GM12878 (cell line): ENCODE measurements at regions not wholly inside any gene's neighbourhood (a gene's known extent, or its start where the extent isn't known, plus 50 kb on each side); places are given as distances from the start of the nearest gene placed in this dataset.

Experiments used
- ATAC-seq: fragments of 200-7000 bp; cut with Tn5 transposase; 3 replicates; pipeline ENCODE4 v1.9.1; 2020; ENCODE audit warnings: mild to moderate bottlenecking, moderate library complexity
- BruUV-seq: library from RNA; stranded (reverse); fragments of 400-500 nt; replicated peaks from 2 replicates; lab custom pipeline; 2021; lab: Mats Ljungman, UMichigan
- CTCF ChIA-PET: fragments of 300-600 bp; sonication (Branson Sonifier 250); formaldehyde crosslinking; extraction: SDS; loops from one replicate; lab custom pipeline; 2021; ENCODE audit warnings: inconsistent platforms; lab: Yijun Ruan, JAX
- POLR2A ChIA-PET: fragments of 350-600 bp; formaldehyde crosslinking; extraction: SDS; loops from one replicate; lab custom pipeline; 2021; ENCODE audit warnings: inconsistent platforms; lab: Charles Lee
- RAD21 ChIA-PET: fragments of 300-600 bp; sonication (Branson Sonifier 250); formaldehyde crosslinking; loops from one replicate; lab custom pipeline; 2023; ENCODE audit warnings: antibody characterized with exemption; ENCODE audit not compliant: unreplicated experiment; lab: Charles Lee
- SMC1A ChIA-PET: fragments of 300-600 bp; sonication (Branson Sonifier 250); formaldehyde crosslinking; loops from one replicate; lab custom pipeline; 2023; ENCODE audit not compliant: unreplicated experiment, uncharacterized antibody; lab: Charles Lee
- DNase-seq: peaks from one replicate; pipeline ENCODE4 v3.0.0-alpha.2; 2011; ENCODE audit warnings: low read depth, low spot score
- FAIRE-seq: peaks from 3 replicates; lab custom pipeline; 2011; peaks lifted over from hg19 to GRCh38; lab: Jason Lieb, UNC
- H2AFZ ChIP-seq: 2 replicates; pipeline ENCODE4 v1.6.0; 2011; ENCODE audit warnings: low read depth, low read length, control low read depth; ENCODE audit not compliant: control insufficient read depth
- H3K27ac ChIP-seq: 2 replicates; pipeline ENCODE4 v1.5.1; 2011; ENCODE audit warnings: control low read depth; ENCODE audit not compliant: control insufficient read depth, insufficient read depth
- H3K27me3 ChIP-seq, 2 experiments: replicated peaks in 1 of 2; 2 replicates each; pipeline versions ENCODE4 v1.6.0 to v1.6.1; 2011; ENCODE audit warnings: low read length in 1 of 2; ENCODE audit not compliant: control insufficient read depth in 2 of 2, insufficient read depth in 2 of 2
- H3K36me3 ChIP-seq, 2 experiments: 2 replicates each; pipeline ENCODE4 v1.5.1; 2011; ENCODE audit warnings: low read length in 1 of 2; ENCODE audit not compliant: control insufficient read depth in 2 of 2, insufficient read depth in 2 of 2
- H3K4me1 ChIP-seq: 2 replicates; pipeline ENCODE4 v1.6.1; 2011; ENCODE audit warnings: mild to moderate bottlenecking, low read length, moderate library complexity, mixed read lengths; ENCODE audit not compliant: control insufficient read depth, insufficient read depth
- H3K4me2 ChIP-seq: 2 replicates; pipeline ENCODE4 v1.6.0; 2011; ENCODE audit warnings: control low read depth; ENCODE audit not compliant: control insufficient read depth, insufficient read depth
- H3K4me3 ChIP-seq: fragments of 200-600 bp; sonication (generic); 2 replicates; pipeline ENCODE4 v1.5.1; 2016
- H3K79me2 ChIP-seq: 2 replicates; pipeline ENCODE4 v1.6.0; 2011; ENCODE audit warnings: low read length; ENCODE audit not compliant: control insufficient read depth, insufficient read depth
- H3K9ac ChIP-seq: 2 replicates; pipeline ENCODE4 v1.8.0; 2011; ENCODE audit warnings: low read length, control low read depth, mixed read lengths; ENCODE audit not compliant: control insufficient read depth, insufficient read depth
- H3K9me3 ChIP-seq: replicated peaks from 3 replicates; pipeline ENCODE4 v1.5.1; 2011; ENCODE audit warnings: mild to moderate bottlenecking, low read length; ENCODE audit not compliant: control insufficient read depth, insufficient read depth
- H4K20me1 ChIP-seq: 2 replicates; pipeline ENCODE4 v1.6.0; 2011; ENCODE audit not compliant: control insufficient read depth, insufficient read depth
- EED ChIP-seq: sonication (generic); IDR thresholded peaks from 2 replicates; pipeline ENCODE4 v1.6.1; 2016; ENCODE audit warnings: antibody characterized with exemption, low read depth
- EGR1 ChIP-seq, 2 experiments: IDR thresholded peaks; 1 replicate in 1 of 2; 2 replicates in 1 of 2; pipeline ENCODE4 v1.6.1; 2011 to 2012; ENCODE audit warnings: low read depth in 2 of 2, low read length in 2 of 2, borderline replicate concordance in 1 of 2, mild to moderate bottlenecking in 1 of 2, moderate library complexity in 1 of 2
- IKZF1 ChIP-seq: fragments of 450-650 bp; conservative IDR thresholded peaks from 2 replicates; pipeline ENCODE4 v1.6.1; 2017; ENCODE audit warnings: antibody characterized with exemption, mild to moderate bottlenecking
- JUNB ChIP-seq: IDR thresholded peaks from 2 replicates; pipeline ENCODE4 v1.6.1; 2016; ENCODE audit warnings: antibody characterized with exemption, mild to moderate bottlenecking
- MEF2A ChIP-seq: IDR thresholded peaks from 2 replicates; pipeline ENCODE4 v1.6.1; 2011; ENCODE audit warnings: low read depth, mild to moderate bottlenecking, low read length, moderate library complexity; ENCODE audit not compliant: insufficient read depth
- NFIC ChIP-seq: IDR thresholded peaks from 2 replicates; pipeline ENCODE4 v1.6.1; 2012; ENCODE audit warnings: low read depth, mild to moderate bottlenecking, inconsistent platforms, low read length, moderate library complexity
- POU2F2 ChIP-seq: IDR thresholded peaks from 3 replicates; pipeline ENCODE4 v1.6.1; 2011; ENCODE audit warnings: low read depth, mild to moderate bottlenecking, low read length, borderline replicate concordance
- RAD21 ChIP-seq: IDR thresholded peaks from 2 replicates; pipeline ENCODE4 v1.6.1; 2011; ENCODE audit warnings: mild to moderate bottlenecking, low read depth, low read length, moderate library complexity; ENCODE audit not compliant: insufficient read depth
- RUNX3 ChIP-seq: IDR thresholded peaks from 2 replicates; pipeline ENCODE4 v1.6.1; 2012; ENCODE audit warnings: low read length, inconsistent platforms
- TCF12 ChIP-seq: IDR thresholded peaks from 2 replicates; pipeline ENCODE4 v1.6.1; 2011; ENCODE audit warnings: low read depth, mild to moderate bottlenecking, low read length
- TCF3 ChIP-seq: IDR thresholded peaks from 2 replicates; pipeline ENCODE4 v1.6.1; 2012; ENCODE audit warnings: low read depth, mild to moderate bottlenecking, low read length, borderline replicate concordance; ENCODE audit not compliant: insufficient read depth
- WGBS: methylation state at CpG from one replicate; pipeline ENCODE4 v1.1.6; 2016; ENCODE audit warnings: low lambda C conversion rate; ENCODE audit not compliant: insufficient replicate concordance, insufficient coverage; ENCODE audit errors: missing lambda C conversion rate; 5-methylcytosine and 5-hydroxymethylcytosine counted together
- in situ Hi-C: fragments of 300-500 bp; cut with MboI; formaldehyde crosslinking; loops from 9 replicates; pipeline ENCODE4 v1.14.3; 2018; ENCODE audit warnings: mixed read lengths
- intact Hi-C: fragments of 100-400 bp; cut with micrococcal nuclease; formaldehyde crosslinking; loops from one replicate; pipeline ENCODE4 v1.14.2; 2022; ENCODE audit not compliant: unreplicated experiment
- TF ChIP-seq, protein P1 (sequence below), 3 experiments: IDR thresholded peaks in 2 of 3; conservative IDR thresholded peaks in 1 of 3; 2 replicates each; pipeline ENCODE4 v1.5.1; 2011; ENCODE audit warnings: low read depth in 3 of 3, low read length in 3 of 3, mild to moderate bottlenecking in 3 of 3, control low read depth in 2 of 3, moderate library complexity in 2 of 3, inconsistent platforms in 1 of 3, mixed read lengths in 1 of 3; ENCODE audit not compliant: control insufficient read depth in 2 of 3, insufficient read depth in 1 of 3; ENCODE audit errors: extremely low read depth in 1 of 3

DNA sequence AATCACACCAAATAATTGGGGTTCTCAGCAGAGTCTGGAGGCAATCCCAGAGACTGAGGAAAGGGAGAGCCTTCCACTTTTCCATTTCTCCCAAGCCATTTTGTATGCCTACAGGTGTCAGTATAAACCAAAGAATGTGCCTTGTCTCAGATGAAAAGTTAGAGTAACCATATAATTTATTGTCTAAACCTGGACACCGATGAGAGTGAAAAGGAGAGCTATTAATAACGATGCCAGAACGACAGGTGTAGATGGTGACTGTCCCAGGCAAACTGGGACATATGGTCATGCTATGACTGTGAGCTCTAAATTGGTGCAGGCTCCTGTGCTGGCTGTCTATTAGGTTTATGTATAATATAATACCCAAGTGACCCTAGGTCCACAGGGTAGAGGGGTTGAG lies 219.6 kb downstream of the ARHGAP12 start:
- H3K4me1 ChIP-seq, result peaks cover 31% of the 10 kb centered on the region
- 0 out of 2 replicates have a peak overlapping the region, but pooled peaks have one; percentile 95 for H3K4me2 ChIP-seq
- DNase-seq (no peak), FAIRE-seq (no peak)
- H2AFZ ChIP-seq, result peak overlapping the region; percentile 9; the same call in 1 of the 2 replicates
- H3K9me3 ChIP-seq, result peaks cover 11% of the 10 kb centered on the region; the same call in 2 of the 3 replicates
- ChIA-PET SMC1A (interaction anchor here (0.6 to 1.8 kb wide), 8 partner anchors 11 to 1038 kb away, joined by 3 to 11 read pairs (median 4); no protein-coding TSS in a partner anchor), CTCF (interaction anchor here (0.6 to 3.2 kb wide), 7 partner anchors 18 to 153 kb away, joined by 3 to 21 read pairs (median 5); no protein-coding TSS in a partner anchor)
- intact Hi-C loops, result loop anchor here (2.0 to 10.0 kb wide), 5 partner anchors 52 to 974 kb away; no protein-coding TSS in a partner anchor
- WGBS, result 15% methylated on average over 3 of the region's 3 CpGs
- peak overlapping the region; percentile 92 for H3K27ac ChIP-seq
- no peak overlapping the region for H3K4me3 ChIP-seq
- no peaks in the 10 kb centered on the region for H3K27me3 ChIP-seq
- TF ChIP-seq TCF3 (peak; percentile 28; the same call in 1 of the 2 replicates), TCF12 (peak; percentile 53; the same call in 1 of the 2 replicates), MEF2A (peak; percentile 68), NFIC (peak; percentile 58; the same call in 1 of the 2 replicates), EGR1 (IDR thresholded peaks at IDR 0.05; ENCODE audit: borderline replicate concordance in 1 of 2, low read depth in 2 of 2, low read length in 2 of 2) (no peak), JUNB (peak; percentile 50), IKZF1 (0 out of 2 replicates have a peak, but pooled peaks have one; percentile 14), EED (peak; percentile 74; the same call in 1 of the 2 replicates), RUNX3 (no peak), RAD21 (peak; percentile 63), POU2F2 (no peak)
- TF ChIP-seq, protein P1, sequence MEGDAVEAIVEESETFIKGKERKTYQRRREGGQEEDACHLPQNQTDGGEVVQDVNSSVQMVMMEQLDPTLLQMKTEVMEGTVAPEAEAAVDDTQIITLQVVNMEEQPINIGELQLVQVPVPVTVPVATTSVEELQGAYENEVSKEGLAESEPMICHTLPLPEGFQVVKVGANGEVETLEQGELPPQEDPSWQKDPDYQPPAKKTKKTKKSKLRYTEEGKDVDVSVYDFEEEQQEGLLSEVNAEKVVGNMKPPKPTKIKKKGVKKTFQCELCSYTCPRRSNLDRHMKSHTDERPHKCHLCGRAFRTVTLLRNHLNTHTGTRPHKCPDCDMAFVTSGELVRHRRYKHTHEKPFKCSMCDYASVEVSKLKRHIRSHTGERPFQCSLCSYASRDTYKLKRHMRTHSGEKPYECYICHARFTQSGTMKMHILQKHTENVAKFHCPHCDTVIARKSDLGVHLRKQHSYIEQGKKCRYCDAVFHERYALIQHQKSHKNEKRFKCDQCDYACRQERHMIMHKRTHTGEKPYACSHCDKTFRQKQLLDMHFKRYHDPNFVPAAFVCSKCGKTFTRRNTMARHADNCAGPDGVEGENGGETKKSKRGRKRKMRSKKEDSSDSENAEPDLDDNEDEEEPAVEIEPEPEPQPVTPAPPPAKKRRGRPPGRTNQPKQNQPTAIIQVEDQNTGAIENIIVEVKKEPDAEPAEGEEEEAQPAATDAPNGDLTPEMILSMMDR (IDR thresholded peaks at IDR 0.05 in 2 of 3, conservative IDR thresholded peaks at IDR 0.05 in 1 of 3; ENCODE audit: control insufficient read depth in 2 of 3, extremely low read depth in 1 of 3, insufficient read depth in 1 of 3, low read depth in 3 of 3, low read length in 3 of 3), result peak in 1 of 3 experiments; percentile 24; a peak in 1 of 6 replicates
- TF ChIP-seq, all 136 proteins: peak for 9
- no peaks in the 10 kb centered on the region for H4K20me1 ChIP-seq
- H3K36me3 ChIP-seq, result no peaks in the 10 kb centered on the region; a peak in 1 of 4 replicates
- POLR2A ChIA-PET, result interaction anchor here (1.0 to 1.3 kb wide), 3 partner anchors 16 to 360 kb away, joined by 3 to 6 read pairs (median 3); no protein-coding TSS in a partner anchor
- no peak overlapping the region for H3K9ac ChIP-seq
- RAD21 ChIA-PET, result interaction anchor here (1.2 to 1.9 kb wide), 6 partner anchors 59 to 925 kb away, joined by 3 to 10 read pairs (median 4); no protein-coding TSS in a partner anchor
- no TSS peak for BruUV-seq
- H3K79me2 ChIP-seq, result peaks cover 2% of the 10 kb centered on the region
- in situ Hi-C loops, result no loop called here
- no peak for ATAC-seq
